C4-2B (cell line): ENCODE measurements at regions not wholly inside any gene's neighbourhood (a gene's known extent, or its start where the extent isn't known, plus 50 kb on each side); places are given as distances from the start of the nearest gene placed in this dataset.
"Not testable (repeated sequence)": the region's sequence is repeated elsewhere in the genome, so short reads cannot be mapped to it uniquely, and the experiment has no call there.

Experiments
- ZFX ChIP-seq: fragments of 450-650 bp; IDR thresholded peaks from 2 replicates; pipeline ENCODE4 v1.6.1; 2017
- TF ChIP-seq, protein P1 (sequence below): fragments of 450-650 bp; conservative IDR thresholded peaks from 2 replicates; pipeline ENCODE4 v1.5.1; 2017; ENCODE audit warnings: mild to moderate bottlenecking

DNA sequence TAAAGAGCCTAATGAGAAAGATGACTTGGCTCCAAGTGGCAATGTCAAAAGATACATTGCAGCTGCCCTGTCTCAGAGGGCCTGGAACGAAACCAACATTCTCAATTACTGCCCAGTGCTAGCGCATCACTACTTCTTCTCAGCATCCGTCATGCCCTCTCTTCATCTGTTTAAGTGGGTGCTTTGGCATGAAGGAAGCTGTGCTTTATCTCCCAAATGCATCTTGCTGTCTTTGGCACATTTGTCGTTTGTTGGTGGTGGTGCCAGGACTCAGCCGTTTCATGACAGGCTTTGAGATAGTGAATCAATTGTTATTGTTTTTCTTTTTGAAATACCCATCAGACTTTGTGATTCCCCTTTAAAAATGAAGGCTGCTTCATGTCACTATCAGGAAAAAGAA, 710.8 kb downstream of the PRIM2 start:
- TF ChIP-seq, protein P1, sequence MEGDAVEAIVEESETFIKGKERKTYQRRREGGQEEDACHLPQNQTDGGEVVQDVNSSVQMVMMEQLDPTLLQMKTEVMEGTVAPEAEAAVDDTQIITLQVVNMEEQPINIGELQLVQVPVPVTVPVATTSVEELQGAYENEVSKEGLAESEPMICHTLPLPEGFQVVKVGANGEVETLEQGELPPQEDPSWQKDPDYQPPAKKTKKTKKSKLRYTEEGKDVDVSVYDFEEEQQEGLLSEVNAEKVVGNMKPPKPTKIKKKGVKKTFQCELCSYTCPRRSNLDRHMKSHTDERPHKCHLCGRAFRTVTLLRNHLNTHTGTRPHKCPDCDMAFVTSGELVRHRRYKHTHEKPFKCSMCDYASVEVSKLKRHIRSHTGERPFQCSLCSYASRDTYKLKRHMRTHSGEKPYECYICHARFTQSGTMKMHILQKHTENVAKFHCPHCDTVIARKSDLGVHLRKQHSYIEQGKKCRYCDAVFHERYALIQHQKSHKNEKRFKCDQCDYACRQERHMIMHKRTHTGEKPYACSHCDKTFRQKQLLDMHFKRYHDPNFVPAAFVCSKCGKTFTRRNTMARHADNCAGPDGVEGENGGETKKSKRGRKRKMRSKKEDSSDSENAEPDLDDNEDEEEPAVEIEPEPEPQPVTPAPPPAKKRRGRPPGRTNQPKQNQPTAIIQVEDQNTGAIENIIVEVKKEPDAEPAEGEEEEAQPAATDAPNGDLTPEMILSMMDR: not testable (repeated sequence)
- not testable (repeated sequence) for TF ChIP-seq ZFX
